Mesodermal cell (in vitro differentiated cells): ENCODE measurements at regions not wholly inside any gene's neighbourhood (a gene's known extent, or its start where the extent isn't known, plus 50 kb on each side); places are given as distances from the start of the nearest gene placed in this dataset.

Experiments
- H3K27ac ChIP-seq: 2 replicates; pipeline ENCODE4 v1.7.0; 2013; ENCODE audit warnings: mild to moderate bottlenecking, low read depth, low read length, moderate library complexity; ENCODE audit not compliant: severe bottlenecking
- H3K36me3 ChIP-seq: 2 replicates; pipeline ENCODE4 v1.7.1; 2013; ENCODE audit warnings: mild to moderate bottlenecking, low read length, moderate library complexity; ENCODE audit not compliant: control insufficient read depth, insufficient read depth
- H3K4me1 ChIP-seq: one replicate; pipeline ENCODE4 v1.7.1; 2013; ENCODE audit warnings: mild to moderate bottlenecking, low read length; ENCODE audit not compliant: insufficient read depth, control insufficient read depth, poor library complexity, severe bottlenecking
- H3K4me3 ChIP-seq: 2 replicates; pipeline ENCODE4 v1.7.0; 2013; ENCODE audit warnings: low read length, control low read depth, mild to moderate bottlenecking; ENCODE audit not compliant: insufficient read depth, poor library complexity, severe bottlenecking; ENCODE audit errors: extremely low read depth
- H3K9me3 ChIP-seq: 2 replicates; pipeline ENCODE4 v1.7.1; 2013; ENCODE audit warnings: mild to moderate bottlenecking, low read length, moderate library complexity; ENCODE audit not compliant: control insufficient read depth
- WGBS, 2 experiments: methylation state at CpG; one replicate each; pipeline ENCODE4 v1.1.5; 2013; ENCODE audit warnings: missing lambda C conversion rate in 2 of 2; ENCODE audit not compliant: insufficient coverage in 2 of 2; 5-methylcytosine and 5-hydroxymethylcytosine counted together

DNA sequence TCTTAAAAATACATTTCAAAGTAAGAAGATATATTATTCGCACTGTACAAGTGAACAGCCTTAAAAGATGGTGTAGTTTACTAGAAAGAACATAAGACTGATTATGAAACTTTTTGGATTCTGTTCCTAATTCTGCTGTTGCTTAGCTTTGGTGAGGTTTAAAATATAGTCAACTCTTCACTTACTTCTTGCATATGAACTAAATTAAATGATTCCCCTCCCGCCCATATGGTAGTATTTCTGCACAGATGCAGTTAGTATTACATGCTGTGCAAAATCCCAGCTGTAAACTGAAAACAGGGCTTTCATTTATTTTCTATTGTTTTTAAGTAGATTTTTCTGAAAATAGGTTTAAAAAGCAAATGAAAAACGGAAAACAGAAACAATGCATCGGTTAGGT is 345.4 kb upstream of the NCAM2 start:
- Histone ChIP-seq H3K4me1 (no peaks in the 10 kb centered on the region), H3K27ac (no peak overlapping the region), H3K9me3 (no peaks in the 10 kb centered on the region), H3K36me3 (no peaks in the 10 kb centered on the region), H3K4me3 (no peak overlapping the region)
- 100% methylated on average over 2 of the region's 4 CpGs; no CpG with 5 or more reads in 1 of the 2 experiments for WGBS, 2 experiments

DNA sequence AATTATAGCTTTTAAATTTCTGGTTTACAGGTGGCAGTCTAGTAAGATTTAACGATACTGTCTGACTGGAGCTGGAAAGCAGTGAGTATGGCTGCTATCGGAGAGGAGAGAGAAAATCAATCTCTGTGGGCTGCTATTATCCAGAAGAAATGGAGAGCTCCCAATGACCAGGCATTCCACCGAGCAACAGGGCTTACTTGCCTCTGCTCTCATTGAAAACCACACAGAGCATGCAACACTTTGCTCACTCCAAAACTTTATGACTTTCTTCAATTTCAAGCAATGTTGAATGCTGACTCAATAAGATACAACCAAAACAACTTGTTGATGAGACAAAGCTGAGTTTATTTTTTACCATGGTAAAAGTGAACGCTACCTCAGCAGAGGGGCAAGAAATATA is 337.0 kb upstream of the NCAM2 start:
- Histone ChIP-seq H3K27ac (no peak overlapping the region), H3K4me1 (no peaks in the 10 kb centered on the region), H3K36me3 (no peaks in the 10 kb centered on the region), H3K4me3 (no peak overlapping the region), H3K9me3 (no peaks in the 10 kb centered on the region)
- WGBS, 2 experiments: 54 to 67% methylated on average over 2 to 3 of the region's 4 CpGs

DNA sequence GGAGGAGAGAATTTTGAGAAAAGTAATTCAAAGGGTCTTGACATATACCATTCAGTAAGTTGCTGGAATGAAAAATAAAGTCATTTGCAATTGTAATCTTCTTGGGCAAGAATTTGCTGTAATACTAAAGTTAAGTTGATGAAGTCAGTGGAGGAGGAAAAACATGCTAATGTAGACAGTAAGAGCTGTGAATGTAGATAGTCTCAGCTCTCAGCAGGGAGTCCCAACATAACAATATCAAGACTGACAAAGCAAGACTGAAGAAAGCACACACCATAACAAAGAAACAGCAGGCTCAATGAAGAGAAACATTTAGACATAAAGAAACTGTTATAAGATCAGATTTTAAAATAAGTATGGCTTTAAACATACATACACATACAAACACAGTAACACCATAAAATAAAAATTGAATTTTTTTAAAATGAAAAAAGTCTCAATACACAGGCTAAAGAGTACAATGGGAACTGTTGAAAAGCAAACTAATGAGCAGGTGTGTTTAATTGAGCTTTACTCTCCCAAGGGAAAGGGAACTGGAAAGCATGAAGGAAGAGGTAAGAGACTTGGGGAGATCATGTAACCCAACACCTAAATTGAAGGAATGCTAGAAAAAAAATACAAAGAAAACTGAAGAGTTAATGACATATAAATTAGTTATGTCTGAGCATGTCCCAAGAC is 336.3 kb upstream of the NCAM2 start:
- H3K4me3 ChIP-seq: no peak overlapping the region
- H3K27ac ChIP-seq: no peak overlapping the region
- no peaks in the 10 kb centered on the region for H3K9me3 ChIP-seq
- no peaks in the 10 kb centered on the region for H3K4me1 ChIP-seq
- no peaks in the 10 kb centered on the region for H3K36me3 ChIP-seq

GRCh38 chr21:20662514-20662913 is 335.7 kb upstream of the NCAM2 start:
- Histone ChIP-seq H3K4me3 (no peak overlapping the region), H3K36me3 (no peaks in the 10 kb centered on the region), H3K27ac (no peak overlapping the region), H3K9me3 (no peaks in the 10 kb centered on the region), H3K4me1 (no peaks in the 10 kb centered on the region)
- WGBS, 2 experiments: 14 to 20% methylated on average over 1 to 2 of the region's 2 CpGs

- no peak overlapping the region for H3K4me3 ChIP-seq
- H3K36me3 ChIP-seq: no peaks in the 10 kb centered on the region
- no peak overlapping the region for H3K27ac ChIP-seq
- H3K4me1 ChIP-seq: no peaks in the 10 kb centered on the region
- peaks cover 7% of the 10 kb centered on the region for H3K9me3 ChIP-seq
- WGBS, 2 experiments: 86% methylated on average over 1 of the region's 2 CpGs; no CpG with 5 or more reads in 1 of the 2 experiments
These were observed 330.3 kb upstream of the NCAM2 start for GRCh38 chr21:20667931-20668330.

DNA sequence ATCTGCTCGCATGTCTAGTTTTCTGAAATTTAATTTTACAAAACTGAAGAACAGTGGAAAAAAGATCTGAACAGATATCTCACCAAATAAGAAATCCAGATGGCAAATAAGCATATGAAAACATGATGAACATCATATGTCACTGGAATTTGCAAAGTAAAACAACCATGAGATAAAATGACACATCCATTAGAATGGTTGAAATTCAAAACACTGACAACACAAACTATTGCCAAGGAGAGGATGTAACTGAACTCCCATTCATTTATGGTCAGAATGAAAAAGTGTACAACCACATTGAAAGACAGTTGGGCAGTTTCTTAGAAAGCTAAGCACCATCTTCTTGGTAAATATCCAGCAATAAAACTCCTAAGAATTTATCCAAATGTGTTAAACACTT is 312.7 kb upstream of the NCAM2 start:
- no peak overlapping the region for H3K4me3 ChIP-seq
- no peaks in the 10 kb centered on the region for H3K36me3 ChIP-seq
- whole genome bisulfite sequencing, 2 experiments: 100% methylated on average over 1 of the region's 1 CpG; no CpG with 5 or more reads in 1 of the 2 experiments
- no peaks in the 10 kb centered on the region for H3K9me3 ChIP-seq
- H3K27ac ChIP-seq: no peak overlapping the region
- no peaks in the 10 kb centered on the region for H3K4me1 ChIP-seq

DNA sequence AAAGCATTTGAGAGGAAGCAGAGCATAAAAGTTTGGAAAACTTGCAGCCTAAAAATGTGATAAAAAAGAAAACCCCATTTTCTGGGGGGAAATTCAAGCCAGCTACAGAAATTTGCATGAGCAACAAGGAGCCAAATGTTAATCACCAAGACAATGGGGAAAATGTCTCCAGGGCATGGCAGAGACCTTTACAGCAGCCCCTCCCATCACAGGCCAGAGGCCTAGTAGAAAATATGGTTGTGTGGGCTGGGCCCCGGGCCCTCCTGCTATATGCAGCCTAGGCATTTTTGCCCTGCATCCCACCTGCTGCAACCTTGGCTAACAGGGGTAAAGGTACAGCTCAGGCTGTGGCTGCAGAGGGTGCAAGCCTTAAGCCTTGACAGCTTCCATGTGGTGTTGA is 299.6 kb upstream of the NCAM2 start:
- Histone ChIP-seq H3K36me3 (no peaks in the 10 kb centered on the region), H3K27ac (no peak overlapping the region), H3K9me3 (no peaks in the 10 kb centered on the region), H3K4me3 (no peak overlapping the region), H3K4me1 (no peaks in the 10 kb centered on the region)
- WGBS, 2 experiments: no CpG with 5 or more reads among the region's 1 CpG

DNA sequence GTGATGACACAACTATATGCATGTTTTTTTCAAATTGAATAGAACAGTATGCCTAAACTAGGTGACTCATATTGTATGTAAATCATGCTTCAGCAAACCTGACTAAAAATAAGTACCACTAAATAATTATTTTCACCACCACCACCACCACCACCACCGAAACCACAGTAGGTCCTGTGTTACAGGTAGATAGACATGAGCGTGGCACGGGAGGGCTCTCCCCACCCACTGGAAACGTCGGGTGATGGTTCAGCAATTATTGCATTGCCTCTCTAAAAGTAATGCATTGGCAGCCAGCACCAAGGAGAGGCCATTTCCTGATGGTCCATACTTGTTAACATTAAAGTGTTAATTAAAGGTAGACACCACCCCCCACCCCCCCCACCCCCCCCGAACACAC is 297.0 kb upstream of the NCAM2 start:
- Histone ChIP-seq H3K4me1 (no peaks in the 10 kb centered on the region), H3K27ac (no peak overlapping the region), H3K36me3 (no peaks in the 10 kb centered on the region), H3K9me3 (no peaks in the 10 kb centered on the region), H3K4me3 (no peak overlapping the region)
- 95% methylated on average over 4 of the region's 6 CpGs; no CpG with 5 or more reads in 1 of the 2 experiments for WGBS, 2 experiments

GRCh38 chr21:20703112-20703767 is 295.0 kb upstream of the NCAM2 start:
- Histone ChIP-seq H3K27ac (no peak overlapping the region), H3K4me3 (no peak overlapping the region), H3K36me3 (no peaks in the 10 kb centered on the region), H3K4me1 (no peaks in the 10 kb centered on the region), H3K9me3 (no peaks in the 10 kb centered on the region)
- WGBS, 2 experiments: 86% methylated on average over 3 of the region's 4 CpGs; no CpG with 5 or more reads in 1 of the 2 experiments

GRCh38 chr21:20720623-20721022 is 277.6 kb upstream of the NCAM2 start:
- WGBS, 2 experiments: 100% methylated on average over 1 of the region's 2 CpGs; no CpG with 5 or more reads in 1 of the 2 experiments
- Histone ChIP-seq H3K9me3 (no peaks in the 10 kb centered on the region), H3K4me3 (no peak overlapping the region), H3K4me1 (no peaks in the 10 kb centered on the region), H3K27ac (no peak overlapping the region), H3K36me3 (no peaks in the 10 kb centered on the region)

- Histone ChIP-seq H3K27ac (no peak overlapping the region), H3K9me3 (no peaks in the 10 kb centered on the region), H3K4me1 (no peaks in the 10 kb centered on the region), H3K36me3 (no peaks in the 10 kb centered on the region), H3K4me3 (no peak overlapping the region)
- WGBS, 2 experiments: 94 to 95% methylated on average over 5 of the region's 6 CpGs
These were observed 277.1 kb upstream of the NCAM2 start for GRCh38 chr21:20721151-20721550.
